GM11168 (cell line): ENCODE measurements at regions not wholly inside any gene's neighbourhood (a gene's known extent, or its start where the extent isn't known, plus 50 kb on each side); places are given as distances from the start of the nearest gene placed in this dataset.
"Not testable (repeated sequence)": the region's sequence is repeated elsewhere in the genome, so short reads cannot be mapped to it uniquely, and the experiment has no call there.

Experiments
- in situ Hi-C: fragments of 300-500 bp; cut with MboI; formaldehyde crosslinking; loops from one replicate; pipeline ENCODE4 v1.12.0; 2022; ENCODE audit warnings: low sequenced_read_pairs; ENCODE audit not compliant: unreplicated experiment

DNA sequence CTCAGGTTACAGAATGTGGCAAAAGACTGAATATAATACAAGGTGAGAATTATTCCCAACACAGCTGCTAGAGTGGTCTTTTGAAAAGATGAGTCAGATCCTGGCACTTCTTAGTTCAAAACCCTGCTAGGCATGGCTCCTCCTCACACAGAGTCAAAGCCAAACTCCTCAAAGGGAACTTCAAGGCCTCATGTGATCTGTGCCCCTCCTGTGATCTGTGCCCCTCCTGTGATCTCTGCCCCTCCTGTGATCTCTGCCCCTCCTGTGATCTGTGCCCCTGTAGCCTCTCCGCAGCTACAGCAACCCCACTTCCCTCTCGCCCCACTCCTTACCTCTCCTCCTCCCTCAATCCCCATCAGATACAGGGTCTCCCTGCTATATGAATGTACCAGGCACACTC, 525.5 kb upstream of the CCNG1 start:
- in situ Hi-C loops = no loop called here

- in situ Hi-C loops = no loop called here
These were observed 521.0 kb upstream of the CCNG1 start for GRCh38 chr5:162916368-162916767.

- in situ Hi-C loops = no loop called here
These were observed 508.3 kb upstream of the CCNG1 start for GRCh38 chr5:162929104-162929503.

DNA sequence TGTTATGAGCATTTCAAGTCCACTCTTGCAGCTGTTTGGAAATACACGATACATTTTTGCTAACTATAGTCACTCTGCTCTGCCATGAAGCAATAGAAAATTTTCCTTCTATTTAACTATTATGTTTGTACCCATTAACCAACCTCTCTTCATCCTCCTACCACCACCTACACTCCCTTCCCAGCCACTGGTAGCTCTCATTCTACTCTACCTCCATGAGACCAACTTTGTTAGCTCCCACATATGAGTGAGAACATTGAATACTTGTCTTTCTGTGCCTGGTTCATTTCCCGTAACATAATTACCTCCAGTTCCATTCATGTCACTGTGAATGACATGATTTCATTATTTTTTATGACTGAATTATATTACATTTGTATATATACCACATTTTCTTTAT, 505.9 kb upstream of the CCNG1 start:
- in situ Hi-C loops = no loop called here

GRCh38 chr5:162939991-162940390, 497.4 kb upstream of the CCNG1 start:
- in situ Hi-C loops = no loop called here

DNA sequence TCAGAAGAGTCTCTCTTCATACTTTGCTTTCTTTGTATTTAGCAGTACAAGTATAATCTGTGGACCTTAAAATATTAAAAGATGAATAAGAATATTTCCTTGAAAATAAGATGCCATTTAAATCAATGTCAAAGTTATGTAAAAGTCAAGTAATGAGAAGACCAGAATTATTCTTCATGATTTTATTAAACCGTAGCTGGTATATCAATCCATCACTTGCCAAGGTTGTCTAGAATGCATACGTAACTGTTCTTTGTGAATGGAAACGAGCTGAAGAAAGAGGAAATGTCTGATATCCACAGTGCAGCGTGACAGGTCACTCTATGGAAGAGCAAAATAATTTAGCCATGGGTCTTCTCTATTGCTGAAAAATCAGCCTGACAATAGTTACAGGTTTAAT, 488.7 kb upstream of the CCNG1 start:
- in situ Hi-C loops = no loop called here

DNA sequence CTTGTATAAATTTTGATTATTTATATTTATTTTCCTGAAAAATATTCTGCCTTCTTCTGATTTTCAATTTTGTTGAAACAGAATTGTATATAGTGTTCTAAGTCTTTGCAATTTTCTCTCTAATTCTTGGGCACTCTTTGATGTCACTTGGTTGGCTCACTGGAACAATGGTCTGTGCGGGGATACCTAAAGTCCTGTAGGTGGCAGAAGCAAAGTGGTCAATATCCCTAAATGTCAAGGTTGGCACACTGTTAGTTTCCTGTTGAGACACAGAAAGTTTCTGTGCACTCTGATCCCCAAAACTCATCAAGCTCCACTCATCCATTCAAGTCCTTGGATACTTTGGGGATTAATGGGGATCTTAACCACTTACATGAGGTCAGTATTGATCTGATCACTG, 480.8 kb upstream of the CCNG1 start:
- in situ Hi-C loops = no loop called here

DNA sequence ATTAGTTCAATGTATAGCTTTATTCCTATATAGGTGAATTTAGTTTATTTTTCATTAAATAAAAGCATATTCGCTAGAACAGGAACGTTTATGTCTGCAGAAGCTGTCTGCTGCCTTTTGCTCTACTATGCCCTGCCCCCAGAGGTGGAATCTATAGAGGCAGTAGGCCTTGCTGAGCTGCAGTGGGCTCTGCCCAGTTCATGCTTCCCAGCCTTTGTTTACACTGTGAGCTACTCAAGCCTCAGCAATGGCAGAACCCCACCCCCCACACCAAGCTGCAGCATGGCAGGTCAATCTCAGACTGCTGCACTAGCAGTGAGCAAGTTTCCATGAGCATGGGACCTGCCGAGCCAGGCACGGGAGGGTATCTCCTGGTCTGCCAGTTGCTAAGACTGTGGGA, 473.3 kb upstream of the CCNG1 start:
- in situ Hi-C loops = not testable (repeated sequence)

DNA sequence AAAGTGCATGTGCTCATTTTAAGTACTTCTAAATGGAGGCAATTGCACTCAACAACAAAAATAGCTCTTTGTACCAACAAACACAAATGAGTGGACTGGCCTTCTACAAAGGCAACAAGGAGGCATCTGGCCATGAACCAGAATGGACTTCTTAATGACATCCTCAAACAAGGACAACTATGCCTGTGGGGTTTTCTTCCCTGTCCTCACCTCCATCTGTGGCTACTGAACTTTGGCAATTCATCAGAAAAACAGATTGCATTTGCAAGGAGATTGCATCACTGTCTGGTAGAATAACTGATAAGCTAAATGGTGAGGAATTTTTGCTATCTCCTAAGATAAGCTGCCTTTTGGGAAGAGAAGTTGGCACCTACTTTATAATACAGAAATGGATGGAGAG, 447.3 kb upstream of the CCNG1 start:
- in situ Hi-C loops = no loop called here

GRCh38 chr5:162990856-162991497, 446.4 kb upstream of the CCNG1 start:
- in situ Hi-C loops = no loop called here

GRCh38 chr5:162995568-162995967, 441.8 kb upstream of the CCNG1 start:
- in situ Hi-C loops = no loop called here

DNA sequence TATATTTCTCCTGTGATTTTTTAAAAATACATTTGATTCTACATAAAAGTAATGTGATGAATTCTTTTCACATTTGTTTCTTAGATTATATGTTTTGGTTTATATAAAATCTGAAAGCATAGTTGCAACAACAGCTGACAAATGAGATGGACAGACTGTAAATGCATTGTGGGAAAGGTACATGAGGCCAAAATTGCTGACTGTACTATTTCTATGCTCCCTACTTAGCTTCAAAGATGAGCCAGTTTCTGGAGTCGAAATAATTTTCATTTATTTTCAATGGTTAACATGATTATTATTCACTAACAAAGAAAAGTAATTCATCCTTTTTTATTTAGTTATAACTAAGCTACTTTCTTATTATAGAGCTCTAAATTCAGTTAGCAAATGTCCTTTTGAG, 441.3 kb upstream of the CCNG1 start:
- in situ Hi-C loops = no loop called here

- in situ Hi-C loops = no loop called here
These were observed 431.4 kb upstream of the CCNG1 start for GRCh38 chr5:163005949-163006348.

- in situ Hi-C loops = no loop called here
These were observed 414.7 kb upstream of the CCNG1 start for GRCh38 chr5:163022582-163023128.

DNA sequence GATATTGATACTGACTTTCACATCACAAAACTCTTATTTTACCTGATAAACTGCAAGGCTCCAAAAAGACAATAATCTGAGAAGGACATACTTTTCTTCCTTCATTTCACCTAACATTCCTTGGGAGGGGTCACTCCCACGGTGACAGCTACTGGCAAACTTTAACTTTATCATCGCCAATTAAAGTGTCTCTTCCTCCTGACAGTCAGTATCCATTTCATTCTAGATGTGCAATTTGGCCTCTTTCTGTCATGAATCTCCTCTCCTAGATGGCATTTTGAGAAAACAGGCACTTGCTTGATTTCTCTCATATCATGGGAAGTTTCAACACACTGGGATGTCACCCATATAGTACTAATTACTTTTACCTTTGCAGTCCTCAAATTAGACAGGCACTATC, 413.5 kb upstream of the CCNG1 start:
- in situ Hi-C loops = no loop called here

GRCh38 chr5:163024936-163025335, 412.5 kb upstream of the CCNG1 start:
- in situ Hi-C loops = no loop called here

DNA sequence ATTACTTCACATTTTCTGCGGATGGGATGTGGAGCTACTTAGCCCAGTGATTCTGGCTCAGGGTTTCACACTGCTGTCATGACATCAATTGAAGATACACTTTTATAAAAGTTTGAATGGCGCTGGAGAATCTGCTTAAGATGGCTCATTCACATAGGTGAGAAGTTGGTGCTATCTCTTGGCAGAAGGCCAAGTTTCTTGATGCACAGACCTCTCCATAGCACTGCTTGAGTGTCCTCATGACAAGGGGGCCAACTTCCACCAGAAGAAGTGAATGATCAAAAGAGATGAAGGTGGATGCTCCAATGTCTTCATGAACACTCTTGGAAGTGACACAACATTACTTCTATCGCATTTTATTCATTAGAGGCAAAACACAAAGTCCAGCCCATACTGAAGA, 403.7 kb upstream of the CCNG1 start:
- in situ Hi-C loops = no loop called here

GRCh38 chr5:163041254-163041653, 396.1 kb upstream of the CCNG1 start:
- in situ Hi-C loops = no loop called here

- in situ Hi-C loops = loop anchor here (25.0 kb wide), 1 partner anchor 333 kb away; no protein-coding TSS in a partner anchor
These were observed 357.8 kb upstream of the CCNG1 start for GRCh38 chr5:163079618-163080017.

GRCh38 chr5:163089230-163089629, 348.2 kb upstream of the CCNG1 start:
- in situ Hi-C loops = loop anchor here (25.0 kb wide), 1 partner anchor 323 kb away; no protein-coding TSS in a partner anchor

DNA sequence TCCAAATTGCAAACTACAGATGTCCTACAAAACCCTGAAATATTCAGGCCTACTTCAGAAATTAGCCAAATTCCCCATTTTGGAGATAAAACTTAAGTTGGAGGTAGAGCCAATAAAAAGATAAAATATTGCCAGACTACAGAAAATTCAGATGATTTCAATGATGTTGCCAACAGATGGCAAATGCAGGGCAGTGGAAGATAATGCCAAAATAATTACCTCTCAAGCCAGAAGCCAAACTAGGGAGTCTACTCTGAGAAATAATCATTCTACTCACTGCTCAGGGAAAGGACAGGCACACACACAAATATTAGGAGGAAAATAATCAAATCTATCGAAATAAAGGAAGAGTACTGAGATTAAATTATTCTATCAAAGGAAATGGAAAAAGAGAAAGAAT, 347.5 kb upstream of the CCNG1 start:
- in situ Hi-C loops = loop anchor here (25.0 kb wide), 1 partner anchor 322 kb away; no protein-coding TSS in a partner anchor

- in situ Hi-C loops = loop anchor here (25.0 kb wide), 1 partner anchor 318 kb away; no protein-coding TSS in a partner anchor
These were observed 342.8 kb upstream of the CCNG1 start for GRCh38 chr5:163094492-163095180.
